SK-N-DZ (cell line): ENCODE measurements at regions not wholly inside any gene's neighbourhood (a gene's known extent, or its start where the extent isn't known, plus 50 kb on each side); places are given as distances from the start of the nearest gene placed in this dataset.

Source experiments
- DNase-seq: peaks from one replicate; pipeline ENCODE4 v3.0.0-alpha.2; 2015; ENCODE audit warnings: low spot score

DNA sequence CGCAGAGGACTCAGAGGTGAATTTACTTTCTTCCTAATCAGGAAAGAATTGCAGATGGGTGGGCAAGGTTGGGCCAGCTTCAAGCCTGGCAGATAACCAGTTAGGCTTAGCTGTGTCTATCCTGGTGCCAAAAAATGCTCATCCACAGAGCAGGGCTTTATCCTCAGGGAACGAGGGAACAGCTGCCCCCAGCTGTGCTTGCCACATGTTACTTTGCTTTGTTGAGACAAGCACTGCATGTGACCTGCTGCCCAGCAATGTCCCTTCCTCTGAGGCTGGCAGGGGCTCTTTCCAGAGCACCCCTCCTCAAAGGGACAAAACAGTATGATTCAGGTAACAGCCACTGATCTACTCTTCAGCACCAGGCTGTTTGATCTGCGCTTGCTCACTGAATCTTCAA is 505.1 kb upstream of the USP24 start:
- no peak for DNase-seq

DNA sequence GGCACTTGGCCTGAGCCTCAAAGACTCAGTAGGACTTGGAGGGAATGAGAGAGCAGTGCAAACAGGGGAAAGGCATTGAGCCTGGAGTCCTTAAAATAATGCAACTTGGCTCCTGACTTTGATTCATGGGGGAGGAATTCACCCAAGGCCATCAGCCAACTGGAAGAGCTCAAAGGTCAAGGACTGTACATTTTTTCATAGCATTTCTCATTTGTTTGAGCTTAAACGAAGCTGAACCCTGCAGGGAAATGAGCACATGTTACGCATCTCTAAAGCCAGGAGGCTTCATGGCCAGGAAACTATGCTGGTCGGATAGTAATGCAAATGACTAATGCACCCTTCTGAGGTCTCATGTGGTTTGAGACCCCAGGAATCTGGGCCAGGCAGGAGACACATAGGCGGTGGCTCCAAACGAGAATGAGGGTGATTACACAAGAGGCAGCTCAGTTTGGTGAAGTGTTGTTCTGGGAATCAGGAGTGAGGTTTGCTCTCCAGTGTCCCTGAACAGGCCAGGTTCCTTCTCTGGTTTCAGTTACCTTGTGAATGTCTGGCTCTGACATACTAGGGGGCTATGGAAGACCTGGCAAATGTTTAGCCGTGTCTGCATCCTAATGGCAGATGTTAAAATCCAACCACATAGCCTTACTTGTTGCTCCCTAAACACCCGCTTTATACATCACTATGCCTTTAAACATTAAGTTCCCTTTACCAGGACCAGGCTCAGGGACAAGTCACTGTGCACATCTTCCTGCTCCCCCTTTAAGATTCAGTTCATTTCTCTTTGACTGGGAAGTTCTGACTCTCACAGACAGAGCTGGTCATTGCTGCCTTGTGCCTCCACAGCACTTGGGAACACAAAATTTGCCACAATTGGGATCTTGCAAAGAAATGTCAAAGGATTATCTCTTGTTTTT is 503.9 kb upstream of the USP24 start:
- DNase-seq: no peak

DNA sequence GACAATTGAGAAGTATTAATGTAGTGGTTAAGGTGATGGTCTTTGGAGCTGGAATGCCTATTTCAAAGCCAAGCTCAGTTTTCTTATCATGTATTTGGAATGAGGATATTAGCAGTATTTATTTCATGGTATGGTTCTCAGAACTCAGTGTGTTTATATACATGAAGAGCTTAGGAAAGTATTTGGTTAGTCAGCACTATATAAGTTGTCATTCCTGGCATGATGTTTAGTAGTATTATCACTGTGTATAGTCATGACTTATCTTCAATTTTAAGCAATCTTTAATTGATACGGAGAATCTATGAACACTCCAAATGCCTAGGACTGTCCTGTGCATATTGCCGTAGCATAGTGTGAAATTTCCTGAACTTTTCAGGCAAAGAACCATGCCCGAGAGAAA is 501.9 kb upstream of the USP24 start:
- no peak for DNase-seq

DNA sequence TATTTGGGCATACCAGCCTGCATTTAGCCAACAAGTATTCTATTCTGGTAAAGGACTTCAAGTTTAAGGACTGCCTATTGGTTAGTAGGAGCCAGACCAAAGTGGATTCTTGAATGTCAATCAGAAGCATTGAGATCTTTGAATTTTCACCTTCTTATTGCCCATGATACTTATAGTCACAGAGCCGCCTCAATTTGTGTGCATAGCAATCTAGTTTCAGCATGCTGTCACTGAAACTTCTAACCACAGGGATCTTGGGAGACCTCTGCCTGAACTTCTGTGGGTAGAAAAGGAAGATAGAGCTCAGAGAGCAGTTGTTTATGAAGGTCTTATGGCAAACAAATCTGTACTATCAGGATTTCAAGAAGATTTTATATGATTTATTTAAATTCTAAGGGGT is 501.4 kb upstream of the USP24 start:
- no peak for DNase-seq

DNA sequence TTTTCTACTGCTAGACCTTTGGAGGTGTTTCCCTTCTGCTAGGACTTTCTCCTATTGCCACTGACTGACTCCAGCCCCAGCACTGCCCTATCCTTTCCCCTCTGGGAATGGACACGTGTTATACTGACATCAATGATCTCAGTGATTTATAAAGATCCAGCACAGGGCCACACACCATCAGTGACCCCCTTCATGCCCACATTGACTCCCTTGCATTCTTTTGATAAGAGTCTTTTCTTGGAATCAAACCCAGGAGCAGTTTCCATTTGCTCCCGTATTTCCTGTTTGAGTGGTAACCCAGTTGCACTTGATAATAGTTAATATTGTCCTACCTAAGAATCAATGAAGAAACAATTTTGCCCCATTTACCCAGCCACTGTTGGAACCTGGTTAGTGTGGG is 501.0 kb upstream of the USP24 start:
- no peak for DNase-seq

DNA sequence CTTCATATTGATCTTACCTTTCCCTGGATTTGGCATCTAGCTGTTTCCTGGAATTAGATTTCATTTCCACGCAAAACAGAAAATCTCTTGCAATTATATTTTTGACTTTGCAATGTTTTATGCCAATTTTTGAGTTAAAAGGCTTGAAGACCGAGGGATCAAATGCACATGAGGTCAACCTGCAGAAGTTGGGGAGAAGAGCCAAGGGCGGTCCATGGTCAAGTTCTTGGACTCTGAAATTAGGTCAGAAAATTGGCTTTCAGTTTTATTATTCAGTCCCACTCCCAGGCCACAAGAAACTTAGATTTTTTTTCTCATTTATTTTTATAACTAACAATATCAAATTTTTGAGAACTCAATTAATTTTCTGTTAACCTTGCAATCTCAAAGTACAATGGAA is 499.1 kb upstream of the USP24 start:
- no peak for DNase-seq

DNA sequence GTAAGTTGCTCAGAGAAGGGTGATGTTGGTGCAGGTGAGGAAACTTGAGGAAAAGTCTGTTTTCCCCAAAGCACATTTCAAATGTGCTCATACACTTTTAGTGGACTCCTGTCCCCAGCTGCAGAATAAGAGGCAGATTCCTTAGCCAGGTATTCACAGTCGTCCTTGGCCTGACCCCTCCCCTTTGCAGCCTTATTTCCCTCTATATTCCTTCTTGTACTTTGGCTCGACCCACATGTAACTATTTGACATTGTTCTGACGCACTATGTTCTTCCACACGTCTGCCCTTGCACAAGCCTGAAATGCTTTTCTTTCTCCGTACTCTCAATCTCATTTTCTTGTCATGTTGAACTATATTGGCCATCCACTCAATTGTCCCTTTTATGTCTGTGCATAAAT is 498.4 kb upstream of the USP24 start:
- no peak for DNase-seq

DNA sequence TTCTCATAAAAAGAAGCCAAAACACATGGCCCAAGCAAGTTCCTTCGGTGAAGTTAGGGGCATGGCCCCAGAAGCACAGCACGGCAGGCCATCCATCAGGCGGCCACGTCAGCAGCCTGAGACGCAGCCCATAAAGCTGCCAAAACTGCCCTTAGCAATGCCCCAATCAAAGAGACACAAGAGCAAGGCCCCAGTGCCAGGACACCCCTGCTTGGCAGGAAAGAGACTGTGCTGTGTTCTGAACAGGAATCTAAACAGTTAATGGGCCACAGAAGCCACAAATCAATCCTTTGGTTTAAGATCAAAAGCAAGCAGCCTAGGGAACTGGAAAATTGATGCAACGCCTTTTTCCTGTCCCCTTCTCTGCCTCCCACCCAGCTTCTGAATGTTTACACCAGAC is 497.0 kb upstream of the USP24 start:
- no peak for DNase-seq

DNA sequence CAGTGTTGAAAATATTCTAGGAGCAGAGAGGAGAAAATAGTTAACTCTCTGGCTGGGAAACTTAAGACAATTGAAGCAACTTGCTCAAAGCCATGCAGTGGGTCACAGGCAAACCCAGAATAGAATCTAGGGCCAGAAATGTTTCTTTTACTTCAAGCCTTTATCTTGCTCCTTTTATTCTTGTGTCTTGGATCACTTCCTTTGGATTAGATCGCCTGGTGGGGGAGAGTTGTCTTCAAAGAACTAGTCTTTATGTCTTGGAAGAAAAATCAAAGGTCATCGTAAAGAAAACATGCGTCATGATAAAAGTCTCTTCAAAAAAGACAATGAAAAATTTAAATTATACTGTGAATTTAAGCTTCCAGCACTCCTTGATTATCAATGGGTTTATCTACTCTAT is 493.6 kb upstream of the USP24 start:
- DNase-seq: no peak

DNA sequence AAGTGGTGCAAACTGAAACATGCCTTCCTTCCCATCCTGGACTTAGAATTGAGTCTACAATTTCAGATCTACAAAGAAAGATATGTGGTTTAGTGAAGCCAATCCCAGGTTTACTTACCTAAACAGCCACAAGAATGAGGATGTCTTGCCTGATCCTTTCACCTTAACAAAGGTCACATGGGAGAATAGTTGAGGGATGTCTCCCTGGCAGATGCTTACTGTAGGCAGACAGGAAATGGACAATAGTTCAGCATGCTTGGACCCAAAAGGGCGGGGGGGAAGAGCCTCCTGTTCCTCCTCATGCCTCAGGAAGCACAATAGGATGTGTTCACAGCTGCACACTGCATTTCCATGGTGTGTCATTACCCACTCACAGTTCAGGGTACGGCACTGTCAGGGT is 492.7 kb upstream of the USP24 start:
- no peak for DNase-seq

DNA sequence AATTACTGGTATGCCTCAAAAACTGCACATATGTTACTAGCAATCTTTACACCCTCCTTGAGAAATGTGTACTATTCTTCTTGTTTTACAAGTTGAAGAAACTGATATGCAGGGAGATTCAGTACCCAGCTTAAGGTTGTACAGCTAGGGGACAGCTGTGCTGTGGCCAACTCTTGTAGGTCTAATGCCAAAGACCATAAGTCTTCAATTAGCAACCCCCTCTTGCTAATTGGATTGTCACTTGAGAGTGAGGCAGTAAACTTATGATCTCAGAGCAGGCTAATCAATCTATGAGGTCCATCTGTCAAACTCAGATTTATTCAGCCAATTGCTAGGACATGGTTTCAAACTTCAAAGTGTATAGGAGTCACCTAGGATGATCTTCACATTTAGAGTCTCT is 492.0 kb upstream of the USP24 start:
- DNase-seq: no peak

DNA sequence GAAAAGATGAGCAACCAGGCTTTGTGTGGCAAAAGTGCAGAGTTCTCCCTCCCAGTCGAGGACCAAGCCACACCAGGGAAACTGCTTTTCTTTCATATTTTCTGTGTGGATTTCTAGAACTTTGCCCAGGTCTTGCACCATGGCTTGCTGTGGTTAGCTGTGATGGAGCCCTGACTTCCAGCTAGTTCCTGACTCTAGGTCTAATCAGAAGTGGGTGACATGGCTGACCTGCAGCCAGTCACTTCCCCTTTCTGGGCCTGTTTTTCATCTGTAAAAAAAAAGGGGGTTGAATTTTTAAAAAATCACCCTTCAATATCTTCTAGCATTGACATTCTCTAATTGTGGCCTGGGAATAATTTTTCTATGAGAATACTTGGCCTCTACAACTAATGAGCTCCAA is 491.2 kb upstream of the USP24 start:
- no peak for DNase-seq

DNA sequence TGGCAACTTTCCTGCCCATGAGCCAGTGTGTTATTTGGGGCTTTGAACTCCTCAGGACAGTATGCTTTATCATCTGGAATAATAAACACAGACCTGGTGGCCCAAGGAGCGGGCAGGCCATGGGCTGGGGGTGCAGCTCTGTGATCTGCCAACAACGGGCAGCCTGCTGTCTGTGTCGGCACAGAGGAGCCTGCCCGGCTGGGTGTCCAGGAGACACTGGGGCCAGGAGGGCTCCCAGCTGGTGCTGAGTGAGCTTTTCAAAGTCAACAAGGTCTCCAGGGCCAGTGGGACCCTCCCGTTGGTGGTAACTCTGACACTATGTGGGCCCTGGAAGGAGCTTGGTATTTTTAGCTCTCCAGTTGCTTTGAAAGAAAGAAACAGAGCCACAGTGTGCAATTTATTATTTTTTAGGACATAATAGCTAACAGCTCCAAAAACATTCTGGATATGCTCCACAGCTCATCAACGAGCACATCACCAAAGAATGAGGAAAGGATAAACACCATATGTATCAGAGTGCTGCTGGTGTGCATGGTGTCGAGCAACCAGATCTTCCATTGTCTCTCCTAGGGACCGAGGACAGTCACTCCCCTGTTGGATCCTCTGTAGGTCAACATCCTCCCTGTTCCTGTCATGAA is 488.7 kb upstream of the USP24 start:
- DNase-seq: no peak

DNA sequence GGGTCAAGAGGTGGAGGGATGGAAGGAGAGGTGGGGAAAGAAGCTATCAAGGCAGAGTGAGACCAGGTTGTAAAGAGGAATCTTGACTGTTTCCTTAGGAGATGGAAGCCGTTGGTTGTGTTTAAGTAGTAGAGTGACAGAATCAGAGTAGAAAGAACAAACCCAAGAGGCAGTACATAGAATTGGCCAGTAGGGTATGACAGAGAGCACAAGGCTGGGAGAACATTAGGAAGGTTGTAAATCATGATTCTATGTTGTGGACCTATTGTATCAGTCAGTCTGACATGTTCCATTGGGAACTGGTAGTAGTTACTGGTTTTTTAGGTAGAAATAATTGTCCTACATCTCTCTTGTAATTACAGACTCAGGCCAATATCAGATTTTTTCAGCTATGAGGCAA is 486.9 kb upstream of the USP24 start:
- peak; percentile 20 for DNase-seq

DNA sequence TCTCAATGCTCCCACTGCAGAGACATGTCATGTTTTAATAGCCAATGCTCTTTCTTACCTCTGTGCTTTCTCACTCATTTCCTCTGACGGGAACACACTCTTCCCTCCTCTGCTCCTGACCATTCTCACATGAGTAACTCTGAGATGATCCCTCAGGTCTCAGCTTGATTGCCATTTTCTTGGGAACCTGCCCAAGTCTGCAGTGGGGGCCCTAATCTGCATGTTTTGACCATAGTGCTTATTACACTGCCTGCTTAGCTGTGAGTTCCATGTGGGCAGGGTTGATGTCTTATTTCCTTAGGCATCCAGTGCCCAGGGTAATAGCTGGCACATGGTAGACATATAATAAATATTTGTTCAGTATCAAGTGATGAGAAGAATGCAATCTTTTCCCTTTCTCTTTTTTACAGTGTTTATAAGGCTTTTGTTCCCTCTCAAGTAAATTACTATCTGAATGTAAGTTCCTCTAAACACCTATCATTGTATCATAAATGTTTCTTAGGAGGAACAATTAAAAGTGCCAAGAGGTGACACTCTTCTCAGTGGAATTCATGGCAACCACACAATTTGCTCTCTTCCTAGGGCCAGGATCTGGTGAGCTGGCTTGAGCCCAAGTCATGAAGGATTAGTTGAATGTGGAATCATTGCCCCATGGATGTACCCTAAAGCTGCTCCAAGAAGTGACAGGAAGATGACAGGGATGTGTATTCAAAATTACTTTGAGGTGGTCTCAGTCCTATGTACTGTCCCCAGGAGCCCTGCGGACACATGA is 485.4 kb upstream of the USP24 start:
- no peak for DNase-seq

DNA sequence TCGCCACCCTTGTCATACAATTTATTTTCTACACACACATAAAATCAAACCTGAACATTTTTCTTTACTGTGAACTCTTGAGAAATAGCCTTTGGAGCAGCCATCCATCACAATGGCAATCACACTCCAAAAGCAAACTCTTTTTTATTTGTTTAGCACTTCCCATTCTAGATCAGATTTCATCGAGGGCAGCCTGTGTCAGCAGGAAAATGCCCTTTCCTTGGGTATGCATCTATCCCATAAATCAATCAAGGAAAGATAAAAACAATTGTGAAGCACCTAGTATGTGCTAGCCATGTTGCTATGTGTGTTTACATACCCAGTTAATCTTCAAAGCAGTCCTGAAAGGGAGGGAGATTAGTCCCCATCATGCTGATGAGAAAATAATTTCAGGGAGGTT is 484.1 kb upstream of the USP24 start:
- no peak for DNase-seq

DNA sequence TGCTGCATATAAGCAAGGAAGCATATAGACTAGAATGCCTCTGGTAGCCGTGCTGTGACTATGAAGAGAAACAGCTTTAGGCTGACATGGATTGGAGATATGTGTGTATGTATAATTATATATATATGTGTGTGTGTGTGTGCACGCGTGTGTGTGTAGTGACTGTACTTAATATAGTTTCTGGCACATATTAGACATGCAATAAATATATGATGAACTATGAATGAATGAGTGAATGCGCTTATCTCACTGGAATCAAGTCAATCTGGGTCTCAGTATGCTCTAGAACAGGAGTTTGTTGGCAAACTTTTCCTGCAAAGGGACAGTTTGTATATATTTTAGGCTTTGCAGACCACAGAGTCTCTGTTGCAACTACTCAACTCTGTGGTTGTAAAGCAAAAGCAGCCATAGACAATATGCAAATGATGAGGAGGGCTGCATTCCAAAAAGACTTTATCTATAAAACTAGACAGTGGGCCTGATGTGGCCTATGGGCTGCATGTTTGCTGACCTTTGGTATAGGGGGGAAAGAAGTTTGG is 482.9 kb upstream of the USP24 start:
- no peak for DNase-seq

DNA sequence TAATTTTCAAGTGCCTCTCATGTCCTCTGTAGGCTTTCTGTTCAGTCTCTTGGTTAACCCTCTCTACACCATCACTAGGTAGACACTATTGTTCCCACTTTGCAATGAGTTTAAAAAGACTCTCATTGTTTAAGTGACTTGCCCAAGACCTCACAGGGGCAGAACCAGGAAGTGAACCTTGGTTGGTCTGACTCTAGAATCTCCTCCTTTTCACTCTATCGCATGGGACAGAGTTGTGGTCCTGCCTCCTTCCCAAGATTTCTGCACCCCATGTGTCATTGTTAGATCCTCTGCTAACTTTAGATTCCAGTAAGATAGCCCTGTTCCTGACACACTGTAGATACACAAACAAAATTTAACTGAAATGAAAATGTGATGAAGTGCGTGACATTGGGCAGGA is 481.7 kb upstream of the USP24 start:
- DNase-seq: no peak

DNA sequence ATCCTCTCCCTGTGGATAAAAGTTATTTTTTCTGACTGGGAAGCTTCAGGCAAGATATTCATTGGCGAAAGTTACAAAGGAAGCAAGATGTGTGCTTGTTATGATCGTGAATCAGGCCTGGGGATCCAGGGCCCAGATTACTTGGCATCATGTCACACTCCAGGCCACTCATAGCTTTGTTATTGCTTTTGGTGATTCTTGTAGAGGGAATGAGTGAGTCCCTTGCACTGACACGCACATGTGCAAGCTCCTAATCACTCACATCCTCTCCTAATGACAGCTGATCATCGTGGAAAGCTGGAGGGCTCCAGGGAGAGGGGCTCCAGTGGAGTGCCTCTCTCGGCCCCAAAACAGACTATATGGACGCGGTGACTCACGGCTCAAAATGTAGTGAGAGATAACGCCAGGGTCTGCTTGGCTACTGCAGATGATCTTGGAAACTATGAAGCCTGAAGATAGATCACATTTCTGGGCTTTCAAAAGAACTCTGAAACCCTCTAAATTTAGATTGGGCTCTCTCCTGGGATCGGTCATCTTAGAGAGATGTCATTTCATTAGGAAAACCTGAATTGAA is 481.1 kb upstream of the USP24 start:
- DNase-seq: no peak

DNA sequence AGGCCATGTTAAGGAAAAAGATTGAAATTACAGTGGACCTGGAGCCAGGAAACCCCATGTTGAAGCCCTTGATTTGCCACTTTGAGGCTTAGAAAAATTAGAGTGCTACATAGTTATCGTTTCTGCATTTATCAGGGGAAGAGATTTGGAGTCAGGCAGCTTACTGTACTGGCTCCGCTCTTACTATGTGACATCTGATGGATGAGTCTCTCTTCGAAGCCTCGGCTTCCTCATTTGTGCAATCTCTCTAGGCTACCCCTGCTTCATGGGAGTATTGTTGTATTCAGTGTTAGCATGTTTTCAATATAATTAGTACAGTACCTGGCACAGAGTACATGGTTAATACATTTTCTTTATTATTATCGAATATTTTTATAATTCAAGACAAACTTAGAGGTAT is 480.4 kb upstream of the USP24 start:
- DNase-seq: no peak

DNA sequence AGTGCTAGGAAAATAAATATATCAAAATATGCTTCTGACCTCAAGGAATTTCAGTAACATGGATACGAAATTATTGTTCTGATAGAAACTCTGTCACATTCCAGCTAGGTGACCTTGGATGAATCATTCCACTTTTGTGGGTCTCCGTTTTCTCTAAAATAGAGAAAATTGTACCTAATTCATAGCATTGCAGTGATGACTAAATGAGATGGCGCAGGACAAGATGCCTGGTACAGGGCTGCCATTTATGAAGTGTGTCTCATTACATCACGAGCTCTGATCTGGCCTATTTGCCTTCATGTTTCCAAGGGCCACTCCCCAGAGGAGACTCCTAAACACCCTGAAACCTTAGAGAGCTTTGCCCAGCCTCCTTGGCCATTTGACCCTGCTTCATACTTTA is 480.0 kb upstream of the USP24 start:
- DNase-seq: no peak

DNA sequence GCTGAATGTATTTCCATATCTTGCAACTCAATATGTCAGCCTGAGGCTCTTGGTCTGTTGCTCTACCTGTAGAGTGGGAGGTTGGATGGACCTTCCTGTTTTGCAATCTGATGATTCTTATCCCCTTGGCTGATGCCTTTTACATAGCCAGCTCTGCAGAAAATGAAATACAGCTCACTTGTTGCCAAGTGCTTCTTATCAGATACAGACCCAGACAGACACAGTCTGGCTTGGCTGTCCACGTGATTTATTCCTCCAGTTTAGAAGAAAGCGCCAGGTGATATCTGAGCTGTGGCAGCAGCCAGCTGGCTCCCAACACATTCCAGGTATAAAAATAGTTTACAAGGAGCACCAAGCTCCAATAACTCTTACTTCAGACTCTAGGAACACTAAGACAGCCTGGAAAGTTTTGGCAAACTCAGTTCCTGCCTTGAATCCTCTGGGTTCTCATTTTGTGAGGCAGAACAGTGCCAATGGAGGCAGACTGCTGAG is 479.2 kb upstream of the USP24 start:
- DNase-seq: peak; percentile 91
